GM18867 (cell line): ENCODE measurements at regions not wholly inside any gene's neighbourhood (a gene's known extent, or its start where the extent isn't known, plus 50 kb on each side); places are given as distances from the start of the nearest gene placed in this dataset.

Experiments used
- ATAC-seq: cut with Tn5 transposase; IDR thresholded peaks from one replicate; pipeline ENCODE4 v1.9.1; 2021; ENCODE audit warnings: mild to moderate bottlenecking, moderate library complexity; ENCODE audit not compliant: unreplicated experiment

GRCh38 chr18:78510636-78511035 is 469.0 kb upstream of the SALL3 start:
- ATAC-seq, result no peak

- no peak for ATAC-seq
These were observed 467.7 kb upstream of the SALL3 start for GRCh38 chr18:78511666-78512601.

- ATAC-seq, result no peak
These were observed 464.5 kb upstream of the SALL3 start for GRCh38 chr18:78514910-78515670.

GRCh38 chr18:78517328-78517727 is 462.3 kb upstream of the SALL3 start:
- no peak for ATAC-seq

- ATAC-seq, result no peak
These were observed 461.6 kb upstream of the SALL3 start for GRCh38 chr18:78517973-78518372.

GRCh38 chr18:78518805-78519204 is 460.8 kb upstream of the SALL3 start:
- ATAC-seq, result no peak

GRCh38 chr18:78519394-78520062 is 460.1 kb upstream of the SALL3 start:
- ATAC-seq, result no peak

GRCh38 chr18:78521136-78521535 is 458.5 kb upstream of the SALL3 start:
- ATAC-seq, result no peak

- ATAC-seq, result no peak
These were observed 457.9 kb upstream of the SALL3 start for GRCh38 chr18:78521744-78522143.

GRCh38 chr18:78522507-78522906 is 457.1 kb upstream of the SALL3 start:
- no peak for ATAC-seq

GRCh38 chr18:78523850-78524249 is 455.8 kb upstream of the SALL3 start:
- ATAC-seq, result no peak

- ATAC-seq, result no peak
These were observed 454.1 kb upstream of the SALL3 start for GRCh38 chr18:78525366-78526111.

GRCh38 chr18:78526275-78526674 is 453.3 kb upstream of the SALL3 start:
- ATAC-seq, result no peak

GRCh38 chr18:78526923-78527711 is 452.5 kb upstream of the SALL3 start:
- ATAC-seq, result no peak

- ATAC-seq, result no peak
These were observed 451.6 kb upstream of the SALL3 start for GRCh38 chr18:78527984-78528383.

- ATAC-seq, result no peak
These were observed 451.0 kb upstream of the SALL3 start for GRCh38 chr18:78528411-78529258.

GRCh38 chr18:78531637-78532036 is 448.0 kb upstream of the SALL3 start:
- no peak for ATAC-seq

GRCh38 chr18:78538669-78539440 is 440.8 kb upstream of the SALL3 start:
- ATAC-seq, result no peak
